SK-N-SH (cell line): ENCODE measurements at regions not wholly inside any gene's neighbourhood (a gene's known extent, or its start where the extent isn't known, plus 50 kb on each side); places are given as distances from the start of the nearest gene placed in this dataset.

Source experiments
- CTCF ChIA-PET: fragments of 300-600, 350-600 bp; formaldehyde crosslinking; extraction: SDS; loops from one replicate; lab custom pipeline; 2021; lab: Yijun Ruan, JAX
- POLR2A ChIA-PET: fragments of 350-600 bp; sonication (Branson Sonifier 250); formaldehyde crosslinking; extraction: SDS; loops from one replicate; lab custom pipeline; 2020; ENCODE audit warnings: antibody characterized with exemption, inconsistent platforms; lab: Yijun Ruan, JAX
- DNase-seq: peaks from one replicate; pipeline ENCODE4 v3.0.0; 2012
- H2AFZ ChIP-seq: fragments of 200-600 bp; sonication (generic); 2 replicates; pipeline ENCODE4 v1.8.1; 2016; ENCODE audit warnings: antibody characterized with exemption, mild to moderate bottlenecking, low read depth
- H3F3A ChIP-seq: fragments of 200-600 bp; sonication (generic); replicated peaks from 2 replicates; pipeline ENCODE3; 2016; ENCODE audit warnings: antibody characterized with exemption, mild to moderate bottlenecking; ENCODE audit not compliant: insufficient read depth
- H3K27ac ChIP-seq, 2 experiments: fragments of 200-500 bp in 1 of 2; fragments of 200-600 bp in 1 of 2; sonication (Bioruptor generic) in 1 of 2; sonication (generic), shearing (Covaris generic) in 1 of 2; 2 replicates each; pipeline versions ENCODE4 v1.5.1 to v1.6.1; 2014 to 2016; ENCODE audit warnings: low read depth in 2 of 2, inconsistent platforms in 1 of 2, low read length in 1 of 2, mild to moderate bottlenecking in 1 of 2, mixed read lengths in 1 of 2
- H3K27me3 ChIP-seq: fragments of 200-600 bp; sonication (generic), shearing (Covaris generic); 2 replicates; pipeline ENCODE4 v1.6.1; 2016; ENCODE audit warnings: mixed run types; ENCODE audit not compliant: insufficient read depth
- H3K36me3 ChIP-seq, 2 experiments: fragments of 200-500 bp in 1 of 2; fragments of 200-600 bp in 1 of 2; sonication (Bioruptor generic) in 1 of 2; sonication (generic) in 1 of 2; replicated peaks in 1 of 2; 2 replicates each; pipeline versions ENCODE3 to v1.5.1; 2014 to 2016; ENCODE audit warnings: low read length in 1 of 2, mild to moderate bottlenecking in 1 of 2; ENCODE audit not compliant: insufficient read depth in 2 of 2, control insufficient read depth in 1 of 2
- H3K4me1 ChIP-seq, 2 experiments: fragments of 200-500 bp in 1 of 2; fragments of 200-600 bp in 1 of 2; sonication (Bioruptor generic) in 1 of 2; sonication (generic), shearing (Covaris generic) in 1 of 2; 2 replicates each; pipeline versions ENCODE4 v1.5.1 to v1.6.1; 2014 to 2016; ENCODE audit warnings: low read depth in 1 of 2, low read length in 1 of 2, mixed run types in 1 of 2; ENCODE audit not compliant: insufficient read depth in 2 of 2, control insufficient read depth in 1 of 2
- H3K4me2 ChIP-seq: fragments of 200-600 bp; sonication (generic), shearing (Covaris generic); 2 replicates; pipeline ENCODE4 v1.6.1; 2017; ENCODE audit warnings: mixed run types
- H3K4me3 ChIP-seq, 2 experiments: fragments of 200-500 bp in 1 of 2; fragments of 200-600 bp in 1 of 2; sonication (Bioruptor generic) in 1 of 2; sonication (generic), shearing (Covaris generic) in 1 of 2; 2 replicates each; pipeline versions ENCODE4 v1.5.1 to v1.8.1; 2014 to 2016; ENCODE audit warnings: low read depth in 2 of 2, inconsistent platforms in 1 of 2, low read length in 1 of 2, mild to moderate bottlenecking in 1 of 2, mixed read lengths in 1 of 2, moderate library complexity in 1 of 2
- H3K79me2 ChIP-seq: fragments of 200-600 bp; sonication (generic); 2 replicates; pipeline ENCODE4 v1.8.1; 2017; ENCODE audit warnings: mild to moderate bottlenecking; ENCODE audit not compliant: insufficient read depth
- H3K9ac ChIP-seq: fragments of 200-600 bp; sonication (generic); 2 replicates; pipeline ENCODE4 v1.6.1; 2017; ENCODE audit warnings: mixed run types
- H3K9me2 ChIP-seq: fragments of 200-600 bp; sonication (generic); 2 replicates; pipeline ENCODE4 v1.6.1; 2017; ENCODE audit warnings: mixed run types
- H3K9me3 ChIP-seq: fragments of 200-600 bp; sonication (generic); 2 replicates; pipeline ENCODE4 v1.6.1; 2017; ENCODE audit warnings: mixed run types, mild to moderate bottlenecking, moderate library complexity
- H4K20me1 ChIP-seq: fragments of 200-600 bp; sonication (generic); 2 replicates; pipeline ENCODE4 v1.6.1; 2017; ENCODE audit warnings: mild to moderate bottlenecking, mixed run types; ENCODE audit not compliant: insufficient read depth
- CHD2 ChIP-seq: fragments of 150-350 bp; IDR thresholded peaks from 2 replicates; pipeline ENCODE4 v1.6.1; 2018; ENCODE audit warnings: low read length; ENCODE audit not compliant: partially characterized antibody
- CTCF ChIP-seq: fragments of 200-600 bp; sonication (generic); IDR thresholded peaks from 2 replicates; pipeline ENCODE4 v1.6.1; 2017; ENCODE audit warnings: antibody characterized with exemption, mild to moderate bottlenecking, moderate library complexity
- EZH2phosphoT487 ChIP-seq: fragments of 200-600 bp; sonication (generic); IDR thresholded peaks from 2 replicates; pipeline ENCODE4 v1.6.1; 2017; ENCODE audit warnings: low read depth, mixed run types, mild to moderate bottlenecking, antibody characterized with exemption, moderate library complexity, borderline replicate concordance
- FOSL2 ChIP-seq: IDR thresholded peaks from 2 replicates; pipeline ENCODE4 v1.4.0; 2012; ENCODE audit warnings: low read depth, mild to moderate bottlenecking, moderate library complexity, borderline replicate concordance
- IRF3 ChIP-seq: fragments of 150-350 bp; IDR thresholded peaks from 2 replicates; pipeline ENCODE4 v1.6.1; 2016; ENCODE audit warnings: mild to moderate bottlenecking, low read depth, low read length
- MAX ChIP-seq: IDR thresholded peaks from 2 replicates; pipeline ENCODE4 v1.4.0; 2012; ENCODE audit warnings: low read depth
- MEF2A ChIP-seq: IDR thresholded peaks from 2 replicates; pipeline ENCODE4 v1.4.0; 2012; ENCODE audit warnings: low read depth, borderline replicate concordance
- MXI1 ChIP-seq: IDR thresholded peaks from 2 replicates; pipeline ENCODE4 v1.6.1; 2012; ENCODE audit warnings: mild to moderate bottlenecking, low read depth, low read length, improper control_type of control experiment
- NRF1 ChIP-seq: IDR thresholded peaks from 2 replicates; pipeline ENCODE4 v1.6.1; 2012; ENCODE audit warnings: low read depth, mild to moderate bottlenecking, low read length
- POLR2AphosphoS5 ChIP-seq: IDR thresholded peaks from 2 replicates; pipeline ENCODE4 v1.6.1; 2012; ENCODE audit warnings: low read depth, low read length
- RAD21 ChIP-seq: IDR thresholded peaks from 2 replicates; pipeline ENCODE4 v1.6.1; 2012; ENCODE audit warnings: mild to moderate bottlenecking, low read length
- RFX5 ChIP-seq: IDR thresholded peaks from 2 replicates; pipeline ENCODE4 v1.6.1; 2012; ENCODE audit warnings: mild to moderate bottlenecking, improper control_type of control experiment, low read length
- SIN3A ChIP-seq: IDR thresholded peaks from 2 replicates; pipeline ENCODE4 v1.6.1; 2012; ENCODE audit warnings: low read depth, mild to moderate bottlenecking, low read length, moderate library complexity, borderline replicate concordance
- SMC3 ChIP-seq: IDR thresholded peaks from 2 replicates; pipeline ENCODE4 v1.6.1; 2012; ENCODE audit warnings: low read depth, low read length, improper control_type of control experiment
- TAF1 ChIP-seq: IDR thresholded peaks from 2 replicates; pipeline ENCODE4 v1.6.1; 2012; ENCODE audit warnings: low read depth, mild to moderate bottlenecking, low read length, moderate library complexity, borderline replicate concordance
- USF1 ChIP-seq: IDR thresholded peaks from 2 replicates; pipeline ENCODE4 v1.4.0; 2012; ENCODE audit warnings: low read depth, borderline replicate concordance
- YY1 ChIP-seq: IDR thresholded peaks from 2 replicates; pipeline ENCODE4 v1.4.0; 2012; ENCODE audit warnings: low read depth, mild to moderate bottlenecking
- WGBS: methylation state at CpG from one replicate; pipeline ENCODE4 v1.1.6; 2017; ENCODE audit warnings: low lambda C conversion rate; 5-methylcytosine and 5-hydroxymethylcytosine counted together
- TF ChIP-seq, protein P1 (sequence below): IDR thresholded peaks from 2 replicates; pipeline ENCODE4; 2012
- TF ChIP-seq, protein P2 (sequence below): fragments of 150-350 bp; IDR thresholded peaks from 2 replicates; pipeline ENCODE4 v1.6.1; 2017; ENCODE audit warnings: antibody characterized with exemption, low read length, low read depth, borderline replicate concordance

GRCh38 chr2:13542061-13542460 is 825.3 kb downstream of the TRIB2 start:
- no peak overlapping the region for H3K4me2 ChIP-seq
- no peaks in the 10 kb centered on the region for H3K79me2 ChIP-seq
- TF ChIP-seq TAF1 (no peak), SMC3 (no peak), MAX (no peak), RFX5 (no peak), EZH2phosphoT487 (no peak), USF1 (no peak), IRF3 (no peak), CHD2 (no peak), MXI1 (no peak), YY1 (no peak), MEF2A (no peak), POLR2AphosphoS5 (no peak), RAD21 (no peak), FOSL2 (no peak), NRF1 (no peak), SIN3A (no peak), CTCF (no peak)
- TF ChIP-seq, protein P1, sequence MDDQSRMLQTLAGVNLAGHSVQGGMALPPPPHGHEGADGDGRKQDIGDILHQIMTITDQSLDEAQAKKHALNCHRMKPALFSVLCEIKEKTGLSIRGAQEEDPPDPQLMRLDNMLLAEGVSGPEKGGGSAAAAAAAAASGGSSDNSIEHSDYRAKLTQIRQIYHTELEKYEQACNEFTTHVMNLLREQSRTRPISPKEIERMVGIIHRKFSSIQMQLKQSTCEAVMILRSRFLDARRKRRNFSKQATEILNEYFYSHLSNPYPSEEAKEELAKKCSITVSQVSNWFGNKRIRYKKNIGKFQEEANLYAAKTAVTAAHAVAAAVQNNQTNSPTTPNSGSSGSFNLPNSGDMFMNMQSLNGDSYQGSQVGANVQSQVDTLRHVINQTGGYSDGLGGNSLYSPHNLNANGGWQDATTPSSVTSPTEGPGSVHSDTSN, result no peak
- TF ChIP-seq, protein P2, sequence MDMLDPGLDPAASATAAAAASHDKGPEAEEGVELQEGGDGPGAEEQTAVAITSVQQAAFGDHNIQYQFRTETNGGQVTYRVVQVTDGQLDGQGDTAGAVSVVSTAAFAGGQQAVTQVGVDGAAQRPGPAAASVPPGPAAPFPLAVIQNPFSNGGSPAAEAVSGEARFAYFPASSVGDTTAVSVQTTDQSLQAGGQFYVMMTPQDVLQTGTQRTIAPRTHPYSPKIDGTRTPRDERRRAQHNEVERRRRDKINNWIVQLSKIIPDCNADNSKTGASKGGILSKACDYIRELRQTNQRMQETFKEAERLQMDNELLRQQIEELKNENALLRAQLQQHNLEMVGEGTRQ, result no peak
- H3K4me1 ChIP-seq, result no peaks in the 10 kb centered on the region
- H2AFZ ChIP-seq, result no peak overlapping the region
- H3F3A ChIP-seq, result no peaks in the 10 kb centered on the region
- H3K9me2 ChIP-seq, result no peaks in the 10 kb centered on the region
- DNase-seq, result no peak
- POLR2A ChIA-PET, result no interaction called here
- H3K27ac ChIP-seq, result no peak overlapping the region
- H3K36me3 ChIP-seq, result no peaks in the 10 kb centered on the region
- H3K9ac ChIP-seq, result no peak overlapping the region
- no peaks in the 10 kb centered on the region for H3K9me3 ChIP-seq
- WGBS, result 46% methylated on average over 6 of the region's 6 CpGs
- H4K20me1 ChIP-seq, result no peaks in the 10 kb centered on the region
- H3K27me3 ChIP-seq, result no peaks in the 10 kb centered on the region
- H3K4me3 ChIP-seq, result no peak overlapping the region
- CTCF ChIA-PET, result interaction anchor here (0.6 kb wide), 2 partner anchors 24 to 455 kb away, joined by 3 read pairs; no protein-coding TSS in a partner anchor
